HG03066 (cell line): ENCODE measurements at regions not wholly inside any gene's neighbourhood (a gene's known extent, or its start where the extent isn't known, plus 50 kb on each side); places are given as distances from the start of the nearest gene placed in this dataset.

Experiments
- ATAC-seq: cut with Tn5 transposase; IDR thresholded peaks from one replicate; pipeline ENCODE4 v1.9.1; 2021; ENCODE audit warnings: low read depth; ENCODE audit not compliant: unreplicated experiment

DNA sequence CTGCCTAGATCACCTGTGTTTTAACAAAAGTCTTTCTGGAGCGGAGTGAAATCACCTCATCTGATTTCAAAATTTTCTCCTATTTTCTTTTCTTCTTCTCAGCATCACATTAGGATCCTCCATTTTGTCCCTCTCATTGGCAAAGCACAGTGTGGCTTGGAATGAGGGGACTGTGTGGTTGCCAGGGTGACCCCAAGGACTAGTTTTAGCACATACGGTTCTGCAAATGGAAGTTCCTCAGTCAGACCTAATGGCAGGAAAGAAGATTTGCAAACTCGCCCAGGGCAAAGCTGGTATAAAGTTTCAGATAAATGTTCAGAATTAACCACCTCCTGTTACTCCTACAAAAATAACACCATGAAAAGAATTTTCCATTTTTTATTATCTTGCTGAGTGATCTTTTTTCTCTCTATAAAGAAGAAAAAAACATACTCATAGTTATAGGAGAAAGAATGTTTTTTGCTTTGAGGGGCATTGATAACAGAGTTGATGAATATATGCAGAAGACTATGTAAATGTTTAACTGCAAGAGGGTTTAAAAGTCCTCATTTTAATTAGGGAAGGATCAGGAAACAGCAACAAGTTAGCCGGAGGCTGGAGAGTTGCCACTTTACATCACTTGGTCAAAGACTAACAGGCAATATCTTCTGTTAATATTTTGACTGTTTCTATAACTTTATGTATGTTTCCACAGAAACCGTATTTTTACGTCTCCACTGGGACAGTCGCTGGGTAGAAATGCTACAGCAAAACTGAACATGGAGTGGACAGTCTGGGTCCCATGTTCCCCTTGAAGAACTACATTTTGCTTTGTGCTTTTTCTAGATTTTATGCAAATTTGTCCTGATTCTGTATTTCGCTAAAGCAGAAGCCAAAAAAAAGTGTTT is 257.8 kb downstream of the NR2F1-AS1 start:
- ATAC-seq, result no peak

DNA sequence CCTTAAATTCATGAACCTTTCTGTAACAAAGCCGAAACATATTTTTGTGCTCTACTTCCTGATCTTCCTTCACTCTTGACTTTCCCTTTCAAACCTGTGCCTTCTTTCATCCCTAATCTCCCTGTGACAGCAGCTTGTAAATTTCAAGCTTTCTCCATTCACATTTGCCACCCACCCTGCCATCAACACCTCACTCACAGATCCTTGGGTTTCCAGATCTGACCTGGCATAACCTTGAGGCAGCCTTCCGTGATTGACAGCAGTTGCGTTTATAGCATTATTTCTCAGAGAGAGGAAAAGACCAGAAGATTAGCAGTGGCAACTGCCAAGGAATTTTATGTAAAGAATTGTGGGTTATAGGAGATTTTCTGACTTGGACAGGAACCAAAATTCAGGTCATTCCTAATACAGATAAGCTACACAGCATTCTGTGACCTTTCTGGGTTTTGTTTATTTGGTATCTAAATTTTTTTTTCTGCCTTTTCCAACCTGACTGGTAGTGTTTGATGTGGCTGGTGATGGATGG is 260.0 kb downstream of the NR2F1-AS1 start:
- no peak for ATAC-seq

DNA sequence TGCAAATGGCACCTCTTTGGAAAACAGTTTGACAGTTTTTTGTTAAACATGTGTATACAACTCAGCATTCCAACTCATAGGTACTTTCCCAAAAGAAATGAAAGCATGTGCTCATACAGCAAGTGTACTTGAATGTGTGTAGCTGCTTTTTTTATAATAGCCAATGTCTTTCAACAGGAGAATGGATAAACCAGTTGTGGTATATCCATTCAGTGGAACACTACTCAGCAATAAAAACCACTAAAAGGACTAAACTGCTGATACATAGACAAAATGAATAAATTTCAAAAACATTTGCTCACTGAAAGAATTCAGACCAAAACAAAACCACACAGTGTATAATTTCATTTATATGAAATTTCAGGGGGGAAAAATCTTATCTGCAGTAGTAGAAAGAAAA is 267.3 kb downstream of the NR2F1-AS1 start:
- ATAC-seq, result no peak

DNA sequence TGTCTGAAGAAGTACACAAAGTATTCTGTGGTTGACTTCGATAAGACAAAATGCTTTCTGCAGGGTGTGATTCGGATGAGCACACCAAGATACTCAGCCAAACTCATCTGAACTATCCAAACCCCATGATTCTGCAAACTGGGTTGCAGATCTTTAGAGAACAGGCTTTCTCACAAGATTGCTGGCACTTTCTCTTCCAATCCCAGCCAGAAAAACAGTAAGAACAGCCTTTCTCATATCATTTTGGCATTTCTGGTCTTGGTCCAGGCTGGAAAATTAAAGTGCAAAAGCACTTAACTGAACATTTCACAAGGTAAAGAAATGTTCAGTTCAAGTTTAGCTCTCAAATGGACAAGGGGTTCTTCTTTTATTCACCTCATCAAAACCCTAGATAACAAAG is 269.1 kb downstream of the NR2F1-AS1 start:
- no peak for ATAC-seq

DNA sequence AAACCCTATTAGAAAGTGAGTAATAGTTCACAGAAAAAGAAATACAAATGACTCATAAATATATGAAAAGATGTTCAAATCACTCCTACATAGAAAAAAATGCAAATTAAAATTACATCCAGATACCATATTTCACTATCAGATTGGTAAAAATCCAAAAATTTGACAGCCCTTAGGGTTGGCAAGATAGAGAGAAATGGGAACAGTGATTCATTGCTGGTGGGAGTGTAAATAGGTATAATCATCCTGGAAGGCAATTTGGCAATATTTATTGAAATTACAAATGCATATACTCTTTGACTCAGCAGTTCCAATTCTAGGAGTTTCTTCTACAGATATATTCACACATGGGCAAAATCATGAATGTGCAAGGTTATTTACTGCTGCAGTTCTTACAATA is 273.5 kb downstream of the NR2F1-AS1 start:
- ATAC-seq, result no peak

DNA sequence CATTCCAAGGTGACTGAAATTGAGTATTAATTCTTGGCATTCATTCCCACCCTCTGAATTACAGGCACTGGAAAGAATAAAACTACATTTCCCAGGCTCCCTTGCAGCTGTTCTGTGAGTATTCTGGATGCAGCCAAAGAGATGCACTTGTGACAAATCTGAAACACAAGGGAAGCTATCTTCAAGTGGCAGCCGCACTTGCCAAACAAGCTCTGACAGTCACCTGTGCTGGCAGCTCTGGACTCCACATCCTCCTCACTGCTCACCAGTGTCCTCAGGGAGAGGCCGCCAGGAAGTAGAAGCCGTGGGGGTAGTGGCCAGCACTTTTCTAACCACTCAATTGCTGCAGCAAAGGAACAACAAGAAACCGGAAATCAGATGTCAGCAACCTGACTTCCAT is 275.0 kb downstream of the NR2F1-AS1 start:
- ATAC-seq, result no peak

DNA sequence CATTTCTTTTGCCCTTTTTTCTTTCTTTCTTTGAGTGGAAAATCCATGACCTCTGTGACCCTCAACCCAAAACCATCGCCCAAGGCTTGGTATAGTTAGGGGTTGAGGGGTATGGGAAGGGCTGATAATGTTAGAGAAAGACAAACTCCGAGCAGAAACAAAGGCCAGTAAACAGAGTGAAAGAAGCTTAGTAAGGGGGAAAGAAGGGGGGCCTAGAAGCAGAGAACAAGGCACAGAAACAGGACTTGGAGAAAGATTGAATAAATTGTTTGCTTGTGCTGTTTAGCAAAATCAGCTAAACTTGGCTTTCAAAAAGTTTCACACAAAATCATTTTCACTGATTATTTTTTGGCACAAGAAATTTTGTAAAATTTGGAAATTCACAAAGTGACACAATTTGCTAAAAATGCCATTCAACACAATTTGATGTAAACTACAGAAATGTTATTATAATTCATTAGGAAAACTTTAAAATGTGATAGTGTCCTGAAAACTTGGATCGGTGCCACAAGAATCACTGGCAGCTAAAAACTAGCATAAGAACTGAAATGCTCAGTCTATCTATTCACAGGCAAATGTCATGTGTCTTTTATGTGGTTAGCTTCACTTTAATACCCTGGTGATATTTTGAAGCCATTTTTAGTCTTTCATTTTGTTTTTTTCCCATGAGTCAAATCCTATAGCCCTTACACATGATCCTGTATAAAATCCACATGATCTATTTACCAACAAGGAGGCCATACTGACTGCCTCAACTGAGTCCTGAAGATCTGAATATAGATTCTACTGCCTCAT is 276.4 kb downstream of the NR2F1-AS1 start:
- ATAC-seq, result no peak

DNA sequence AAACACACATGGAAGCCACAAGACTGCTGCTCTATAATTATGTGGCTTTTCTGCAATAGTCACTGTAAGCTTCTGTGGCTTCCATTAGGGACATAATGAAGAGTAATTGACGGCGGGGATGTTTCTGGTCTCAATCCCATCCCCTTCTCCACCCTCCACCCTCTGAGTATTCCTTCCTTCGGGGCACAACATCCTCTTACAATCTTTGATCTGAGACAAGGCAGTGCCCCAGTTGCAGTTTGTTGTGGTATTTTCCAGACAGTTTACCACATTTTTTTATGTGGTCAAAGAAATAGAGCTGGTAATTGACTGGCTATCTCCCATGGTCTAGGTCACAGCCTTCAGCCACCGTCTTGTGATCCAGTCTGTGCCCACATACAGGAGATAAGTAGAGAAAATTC is 277.7 kb downstream of the NR2F1-AS1 start:
- ATAC-seq, result no peak

DNA sequence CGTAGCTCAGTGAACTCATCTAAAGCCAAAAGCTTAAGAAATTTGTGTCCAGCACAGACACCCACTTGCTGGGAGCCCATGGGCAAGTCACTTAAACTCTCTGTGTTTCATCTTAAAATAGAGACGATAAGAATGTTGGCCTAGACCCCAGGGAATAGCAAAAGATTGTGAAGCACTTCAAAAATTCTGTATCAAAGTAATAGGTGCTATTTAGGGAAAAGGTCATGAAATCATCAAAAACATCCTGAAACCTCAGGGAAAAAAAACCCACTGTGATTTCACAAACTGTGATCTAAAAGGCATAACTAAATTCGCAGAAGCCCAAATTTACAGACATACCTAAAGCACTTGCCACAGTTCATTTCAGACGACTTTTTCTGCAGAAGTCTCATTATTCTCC is 278.3 kb downstream of the NR2F1-AS1 start:
- ATAC-seq, result no peak

DNA sequence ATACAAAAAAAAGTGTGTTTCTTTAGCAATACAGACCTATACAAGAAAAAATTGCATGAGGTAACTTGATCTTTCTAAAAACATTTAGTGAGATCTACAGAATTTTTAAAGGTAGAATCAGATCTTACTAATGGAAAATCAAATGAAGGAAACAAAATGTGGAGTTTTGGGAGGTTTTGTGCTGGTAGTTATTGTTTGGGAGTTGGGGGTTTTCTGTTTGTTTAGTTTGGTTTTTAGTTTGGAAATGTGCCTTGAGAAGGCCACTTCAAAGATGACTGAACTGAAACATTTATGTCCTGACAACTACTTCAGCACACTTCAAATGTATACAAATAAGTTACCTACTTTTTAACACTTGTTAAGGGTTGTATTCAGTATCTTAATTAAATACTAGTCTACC is 280.1 kb downstream of the NR2F1-AS1 start:
- ATAC-seq, result no peak

DNA sequence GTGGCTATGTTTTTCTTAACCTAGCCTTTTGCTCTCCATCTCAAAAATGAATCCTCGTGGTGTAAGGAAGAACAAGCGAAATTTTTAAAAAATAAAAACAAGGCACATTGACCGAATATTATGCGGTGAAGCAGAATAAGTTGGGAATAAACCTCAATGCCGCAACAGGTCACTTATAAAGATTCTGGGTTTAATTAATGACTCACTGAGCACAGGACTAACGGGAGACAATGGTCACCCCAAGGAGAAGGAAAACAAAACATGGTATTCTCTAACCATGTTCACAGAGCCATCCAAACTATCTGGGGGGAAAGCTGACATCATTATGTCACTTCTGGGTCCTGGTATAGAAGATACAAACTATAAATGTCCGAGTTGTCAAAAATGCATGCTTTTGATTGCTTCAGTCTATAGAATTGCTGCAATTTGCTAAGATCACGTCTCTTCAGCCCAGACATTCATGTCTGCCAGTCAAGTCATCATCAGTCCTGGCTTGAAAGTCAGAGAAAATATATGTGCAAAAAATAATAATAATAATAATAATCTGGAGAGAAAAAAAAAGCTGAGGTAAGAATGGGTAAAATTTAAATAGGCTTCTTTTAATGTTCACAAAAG is 280.6 kb downstream of the NR2F1-AS1 start:
- no peak for ATAC-seq

DNA sequence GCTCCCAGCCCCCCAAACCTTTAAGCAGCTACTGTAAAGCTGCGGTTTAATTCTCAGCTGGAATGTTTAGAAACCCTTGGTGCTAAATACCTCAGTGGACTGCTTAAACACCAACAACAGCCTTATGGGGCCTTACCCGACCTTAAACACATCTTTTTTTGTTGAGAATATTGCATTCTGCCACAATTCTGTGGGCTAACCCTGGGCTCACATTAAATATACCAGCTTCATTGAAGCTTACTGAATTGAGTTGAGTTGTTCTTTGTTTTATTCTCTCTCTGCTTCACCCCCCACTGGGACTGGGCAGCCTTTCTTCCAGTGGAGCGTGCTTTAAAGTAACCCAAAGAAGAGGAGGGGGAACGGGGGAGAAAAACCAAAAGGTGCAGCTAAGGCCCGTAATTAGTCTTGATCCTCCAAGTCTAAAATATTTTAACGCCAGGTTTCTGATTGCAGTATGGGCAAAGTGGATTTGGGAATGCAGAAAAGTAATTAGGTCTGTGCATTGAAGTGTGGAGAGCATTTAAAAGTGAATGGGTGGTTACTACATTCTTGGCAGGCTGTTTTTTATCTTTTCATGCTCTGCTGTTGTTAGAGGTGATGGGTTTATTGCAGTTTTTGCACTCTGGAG is 281.2 kb downstream of the NR2F1-AS1 start:
- ATAC-seq, result no peak

DNA sequence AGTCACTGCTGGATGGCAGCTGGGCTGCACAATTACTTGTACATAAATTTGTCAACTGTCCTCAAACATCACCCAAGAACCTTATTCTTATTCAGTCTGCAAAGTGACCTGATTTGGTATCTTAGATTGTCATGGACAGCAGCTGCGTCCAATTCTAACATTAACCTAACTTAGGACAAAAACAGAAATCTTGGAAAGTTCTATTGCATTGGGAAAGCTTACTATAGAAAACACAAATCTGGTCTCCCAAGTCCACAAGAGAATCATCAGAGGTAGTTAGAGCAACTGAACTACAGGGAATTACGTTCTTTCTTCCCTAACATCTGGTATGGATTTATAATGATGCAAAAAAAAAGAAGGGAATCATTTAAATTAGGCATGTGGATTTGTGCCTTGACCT is 283.9 kb downstream of the NR2F1-AS1 start:
- no peak for ATAC-seq

DNA sequence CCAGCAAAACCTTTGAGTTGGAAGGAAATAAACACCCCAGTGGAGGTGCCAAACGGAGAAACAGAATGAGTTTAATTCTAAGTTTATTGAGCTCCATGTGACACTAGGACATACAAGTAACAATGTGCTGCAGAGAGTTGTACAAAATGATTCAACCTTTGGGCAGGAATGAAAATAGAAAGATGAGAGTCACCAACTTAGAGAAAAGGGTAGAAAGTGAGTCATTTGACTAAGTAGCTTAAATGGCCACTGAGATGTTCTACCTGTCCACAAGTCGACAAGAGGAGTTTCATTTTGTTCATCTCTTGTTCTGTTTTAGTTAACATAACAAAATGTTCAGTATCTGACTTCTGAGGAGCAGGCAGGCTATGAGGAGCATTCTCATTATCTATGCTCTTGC is 284.7 kb downstream of the NR2F1-AS1 start:
- no peak for ATAC-seq

DNA sequence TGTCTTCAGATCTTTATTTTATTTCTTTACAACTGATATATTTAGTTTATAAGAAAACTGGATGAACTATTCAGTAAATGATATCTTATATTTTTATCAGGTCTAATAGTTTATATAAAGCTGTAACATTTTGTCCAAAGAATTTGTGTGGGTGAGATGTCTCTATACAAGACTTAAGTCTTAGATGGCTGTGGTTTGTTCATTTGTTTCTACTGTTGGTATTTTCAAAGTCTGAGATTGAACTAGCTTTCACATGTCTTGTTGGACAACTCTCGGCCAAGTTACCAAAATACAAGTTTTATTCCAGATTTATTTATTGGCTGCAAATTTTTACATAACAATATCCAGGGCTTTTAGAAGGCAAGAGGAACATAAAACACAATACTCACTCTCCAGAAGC is 286.0 kb downstream of the NR2F1-AS1 start:
- no peak for ATAC-seq

DNA sequence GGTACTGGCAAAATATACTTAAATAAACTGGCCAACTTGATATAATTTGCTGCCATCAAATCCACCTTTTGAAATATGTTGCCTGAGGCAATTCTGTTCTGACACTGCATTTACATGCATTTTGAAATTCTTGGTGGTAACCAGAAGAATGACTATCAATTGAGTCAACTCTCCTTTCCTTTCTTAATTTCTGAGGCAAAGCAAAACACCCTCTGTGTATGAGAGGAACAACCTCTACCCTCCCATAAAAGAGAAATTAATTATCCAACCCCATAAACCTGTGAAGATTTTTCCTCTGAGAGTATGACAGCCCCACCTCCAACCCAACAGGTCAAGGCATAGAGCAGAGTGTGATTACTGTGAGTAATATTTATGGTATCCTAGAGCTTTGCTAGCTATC is 286.8 kb downstream of the NR2F1-AS1 start:
- no peak for ATAC-seq

DNA sequence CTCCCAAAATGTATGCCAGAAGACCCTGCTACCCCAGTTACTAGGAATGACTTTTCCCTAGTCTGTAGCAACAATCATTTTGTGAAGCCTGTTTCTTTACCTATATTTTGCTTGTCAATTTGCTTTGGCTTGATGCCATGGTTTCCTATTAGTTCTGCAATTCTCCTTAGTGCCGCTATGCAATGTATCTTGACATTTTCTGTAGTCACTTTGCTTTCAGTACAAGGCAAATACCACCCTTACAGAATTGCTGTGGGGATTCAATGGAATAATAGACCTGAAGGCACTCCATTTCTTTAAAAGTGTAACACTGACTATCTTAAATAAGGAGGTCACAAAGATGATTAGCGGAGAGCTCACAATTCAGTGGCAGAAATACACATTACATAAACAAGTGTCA is 291.1 kb downstream of the NR2F1-AS1 start:
- ATAC-seq, result no peak

DNA sequence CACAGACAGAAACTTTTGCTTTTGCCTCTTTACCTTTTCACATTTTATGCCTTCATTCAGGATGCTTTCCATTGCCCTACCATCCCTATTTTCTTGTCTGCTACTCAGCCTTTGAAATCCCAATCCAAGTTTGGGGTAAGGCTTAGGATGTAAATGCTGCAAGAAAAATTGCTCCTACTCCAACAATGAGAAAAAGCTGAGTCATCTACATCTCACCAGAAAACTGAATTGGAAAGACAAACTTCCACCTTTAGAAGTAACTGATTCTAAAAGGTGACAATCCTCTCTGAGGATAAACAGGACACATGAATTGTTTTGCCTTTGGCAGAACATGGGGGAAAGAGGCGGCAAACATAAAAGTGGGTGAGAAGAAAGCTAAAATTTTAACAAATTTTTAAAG is 295.6 kb downstream of the NR2F1-AS1 start:
- ATAC-seq, result no peak

DNA sequence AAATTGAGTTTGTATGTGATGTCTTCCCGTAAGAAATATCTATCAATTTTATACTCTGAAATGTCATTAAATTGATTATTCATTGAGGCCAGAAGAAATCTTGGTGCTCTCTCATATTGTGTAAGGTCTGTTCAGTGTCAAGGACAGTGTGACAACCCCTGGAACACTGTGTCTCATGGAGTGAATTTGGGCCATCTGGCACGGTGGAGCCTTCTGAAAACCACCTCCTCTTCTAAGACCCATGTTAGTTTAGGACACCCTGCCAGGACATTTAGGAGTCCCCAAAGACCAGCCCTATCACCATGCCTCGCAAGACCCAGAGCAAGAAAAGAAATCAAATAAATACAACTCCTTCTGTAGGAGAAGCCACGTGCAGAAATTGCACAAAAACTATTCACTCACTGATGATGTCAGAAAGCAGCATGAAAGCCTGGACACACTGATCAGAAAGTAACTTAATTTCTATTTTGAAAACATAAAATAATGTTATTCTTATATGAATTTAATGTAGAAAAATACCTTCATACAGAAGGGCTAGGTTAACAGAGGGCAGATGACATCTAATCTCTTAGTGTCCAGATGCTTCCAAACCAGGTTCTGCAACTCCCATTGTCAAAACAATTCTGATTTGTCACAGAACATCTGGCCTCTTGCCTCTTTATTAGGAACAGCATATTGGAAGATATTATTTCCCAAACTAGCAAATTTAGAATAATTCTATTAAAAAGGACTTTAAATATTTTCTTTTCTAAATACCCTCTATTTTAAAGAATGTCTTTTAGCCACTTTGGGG is 298.8 kb downstream of the NR2F1-AS1 start:
- no peak for ATAC-seq

DNA sequence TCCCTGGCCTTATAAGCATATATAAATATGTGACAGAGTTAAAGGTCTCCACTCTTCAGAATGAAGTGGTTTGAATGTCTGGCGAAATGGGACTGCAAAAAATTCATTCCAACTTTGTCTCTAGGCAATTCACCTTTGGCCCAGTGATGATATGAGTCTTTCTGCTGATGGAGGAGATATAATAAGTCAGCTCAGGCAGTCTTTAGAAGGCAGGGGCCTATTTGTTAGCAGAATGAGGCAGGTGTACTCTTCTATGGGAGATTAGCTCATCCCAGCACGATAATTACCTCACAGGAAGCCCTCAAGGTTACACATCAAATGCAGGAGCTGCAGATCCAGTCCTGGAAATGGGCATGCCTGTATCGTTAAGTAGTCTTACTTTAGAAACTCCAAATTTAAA is 300.5 kb downstream of the NR2F1-AS1 start:
- ATAC-seq, result no peak
